Activated CD4-positive, alpha-beta T cell treated with anti-CD3 and anti-CD28 coated beads, Interleukin-2, amount 10 ng/mL, durations not matched to agents 7 days and 5 days (primary cell): ENCODE measurements at regions not wholly inside any gene's neighbourhood (a gene's known extent, or its start where the extent isn't known, plus 50 kb on each side); places are given as distances from the start of the nearest gene placed in this dataset.

Source experiments
- CTCF ChIA-PET: fragments of 350-600 bp; sonication (Branson Sonifier 250); formaldehyde crosslinking; loops from one replicate; lab custom pipeline; 2021; ENCODE audit warnings: antibody characterized with exemption; lab: Charles Lee
- POLR2A ChIA-PET: fragments of 350-600 bp; sonication (Branson Sonifier 250); formaldehyde crosslinking; loops from one replicate; lab custom pipeline; 2021; ENCODE audit warnings: antibody characterized with exemption; lab: Charles Lee
- DNase-seq: peaks from one replicate; pipeline ENCODE4 v3.0.0-alpha.2; 2020
- H3K27ac Mint-ChIP-seq: one replicate; pipeline ENCODE4 v1.8.0; 2021; ENCODE audit warnings: mild to moderate bottlenecking, moderate library complexity, mixed read lengths
- H3K27me3 Mint-ChIP-seq: one replicate; pipeline ENCODE4 v1.8.0; 2021; ENCODE audit warnings: mixed read lengths
- H3K36me3 Mint-ChIP-seq: one replicate; pipeline ENCODE4 v1.8.0; 2021; ENCODE audit warnings: low read depth, mixed read lengths
- H3K4me1 Mint-ChIP-seq: one replicate; pipeline ENCODE4 v1.8.0; 2021; ENCODE audit warnings: mixed read lengths
- H3K4me3 Mint-ChIP-seq: one replicate; pipeline ENCODE4 v1.8.0; 2021; ENCODE audit warnings: mild to moderate bottlenecking, moderate library complexity, mixed read lengths
- H3K9me3 Mint-ChIP-seq: one replicate; pipeline ENCODE4 v1.8.0; 2021; ENCODE audit warnings: mixed read lengths

DNA sequence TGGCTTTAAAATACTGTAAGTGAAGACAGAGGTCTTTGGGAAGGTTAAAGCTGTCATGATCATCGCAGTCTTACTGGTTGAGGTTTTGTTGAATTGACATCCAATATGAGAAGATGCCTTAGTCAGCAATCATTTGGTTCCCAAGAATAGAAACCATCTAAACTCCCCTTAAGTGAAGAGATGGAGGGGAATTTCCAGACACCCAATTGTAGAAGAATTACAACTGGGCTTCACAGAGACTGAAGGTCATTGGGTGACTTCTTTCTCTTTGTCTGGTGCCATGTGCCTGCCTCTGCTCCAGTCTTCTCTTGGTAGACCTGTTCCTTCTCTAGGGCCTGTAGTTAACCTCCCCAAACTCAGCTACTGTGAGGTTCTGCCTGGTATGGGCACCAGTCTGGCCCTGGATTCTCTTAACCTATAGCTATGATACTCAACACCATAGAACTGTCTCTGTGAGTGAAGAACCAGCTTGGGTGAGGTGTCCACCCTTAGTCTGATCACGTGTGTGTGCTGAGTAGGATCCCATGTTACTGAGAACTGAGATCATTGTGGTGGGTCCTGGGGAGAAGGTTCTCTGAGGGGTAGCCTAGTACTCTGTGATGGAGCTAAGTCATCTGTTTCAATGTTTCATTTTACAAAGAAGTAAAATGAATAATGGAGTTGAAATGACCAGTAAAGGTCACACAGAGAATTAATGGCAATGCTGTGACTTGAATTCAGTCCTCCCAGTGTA, 182.5 kb downstream of the CSNK2A3 start:
- Mint-ChIP-seq H3K4me3 (no peak overlapping the region), H3K4me1 (peaks cover 10% of the 10 kb centered on the region), H3K9me3 (no peaks in the 10 kb centered on the region), H3K36me3 (no peaks in the 10 kb centered on the region), H3K27ac (no peak overlapping the region), H3K27me3 (peaks cover 2% of the 10 kb centered on the region)
- no peak for DNase-seq
- POLR2A ChIA-PET = no interaction called here
- CTCF ChIA-PET = no interaction called here

GRCh38 chr11:11169715-11170351, 183.2 kb downstream of the CSNK2A3 start:
- DNase-seq = no peak
- H3K36me3 Mint-ChIP-seq = no peaks in the 10 kb centered on the region
- peaks cover 2% of the 10 kb centered on the region for H3K27me3 Mint-ChIP-seq
- CTCF ChIA-PET = no interaction called here
- no peak overlapping the region for H3K4me3 Mint-ChIP-seq
- H3K9me3 Mint-ChIP-seq = peaks cover 2% of the 10 kb centered on the region
- H3K4me1 Mint-ChIP-seq = peaks cover 10% of the 10 kb centered on the region
- POLR2A ChIA-PET = no interaction called here
- H3K27ac Mint-ChIP-seq = no peak overlapping the region

GRCh38 chr11:11167806-11168205, 185.2 kb downstream of the CSNK2A3 start:
- DNase-seq = no peak
- Mint-ChIP-seq H3K27me3 (peaks cover 13% of the 10 kb centered on the region), H3K9me3 (peaks cover 2% of the 10 kb centered on the region), H3K4me1 (peaks cover 10% of the 10 kb centered on the region), H3K4me3 (no peak overlapping the region), H3K36me3 (no peaks in the 10 kb centered on the region), H3K27ac (no peak overlapping the region)
- ChIA-PET POLR2A (no interaction called here), CTCF (no interaction called here)

GRCh38 chr11:11164334-11164690, 188.7 kb downstream of the CSNK2A3 start:
- POLR2A ChIA-PET = no interaction called here
- H3K4me1 Mint-ChIP-seq = no peaks in the 10 kb centered on the region
- CTCF ChIA-PET = interaction anchor here (1.1 to 3.3 kb wide), 2 partner anchors 15 kb away, joined by 3 to 7 read pairs; no protein-coding TSS in a partner anchor
- no peak for DNase-seq
- H3K36me3 Mint-ChIP-seq = no peaks in the 10 kb centered on the region
- peaks cover 15% of the 10 kb centered on the region for H3K27me3 Mint-ChIP-seq
- no peak overlapping the region for H3K27ac Mint-ChIP-seq
- H3K9me3 Mint-ChIP-seq = peaks cover 6% of the 10 kb centered on the region
- H3K4me3 Mint-ChIP-seq = no peak overlapping the region

DNA sequence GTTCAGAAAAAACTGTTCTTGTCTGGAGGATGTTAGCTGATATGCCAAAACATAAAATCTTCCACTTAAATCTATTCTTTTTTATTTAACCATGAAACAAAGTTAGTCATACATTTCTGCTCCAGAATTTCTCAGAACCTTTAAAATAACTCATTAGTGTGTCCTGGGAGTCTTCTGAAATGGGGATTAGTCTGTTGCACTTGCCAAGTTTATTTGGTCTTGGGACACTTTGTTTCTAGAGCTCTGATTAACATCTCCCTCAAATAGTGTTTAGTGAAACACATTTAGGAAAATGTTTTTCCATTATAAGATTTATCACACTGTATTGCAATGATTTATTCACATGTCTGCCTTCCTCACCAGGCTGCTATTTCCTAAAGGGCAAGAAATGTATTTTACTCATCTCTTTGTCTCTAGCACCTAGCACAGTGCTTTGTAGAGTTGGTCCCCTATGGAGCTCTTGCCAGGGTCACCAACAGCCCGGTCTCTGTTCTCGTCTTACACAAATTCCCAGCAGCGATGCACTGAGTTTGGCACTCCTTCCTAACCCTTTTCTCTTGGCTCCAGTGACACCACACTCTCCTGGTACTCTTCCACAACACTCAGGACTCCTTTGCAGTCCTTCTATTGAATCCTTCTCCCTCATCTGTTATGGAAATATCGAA, 189.2 kb downstream of the CSNK2A3 start:
- no peak overlapping the region for H3K4me3 Mint-ChIP-seq
- no peaks in the 10 kb centered on the region for H3K4me1 Mint-ChIP-seq
- no peak for DNase-seq
- H3K27me3 Mint-ChIP-seq = peaks cover 15% of the 10 kb centered on the region
- no peak overlapping the region for H3K27ac Mint-ChIP-seq
- ChIA-PET POLR2A (no interaction called here), CTCF (interaction anchor here (1.1 to 3.3 kb wide), 2 partner anchors 14 to 15 kb away, joined by 3 to 7 read pairs; no protein-coding TSS in a partner anchor)
- H3K36me3 Mint-ChIP-seq = no peaks in the 10 kb centered on the region
- peaks cover 6% of the 10 kb centered on the region for H3K9me3 Mint-ChIP-seq

DNA sequence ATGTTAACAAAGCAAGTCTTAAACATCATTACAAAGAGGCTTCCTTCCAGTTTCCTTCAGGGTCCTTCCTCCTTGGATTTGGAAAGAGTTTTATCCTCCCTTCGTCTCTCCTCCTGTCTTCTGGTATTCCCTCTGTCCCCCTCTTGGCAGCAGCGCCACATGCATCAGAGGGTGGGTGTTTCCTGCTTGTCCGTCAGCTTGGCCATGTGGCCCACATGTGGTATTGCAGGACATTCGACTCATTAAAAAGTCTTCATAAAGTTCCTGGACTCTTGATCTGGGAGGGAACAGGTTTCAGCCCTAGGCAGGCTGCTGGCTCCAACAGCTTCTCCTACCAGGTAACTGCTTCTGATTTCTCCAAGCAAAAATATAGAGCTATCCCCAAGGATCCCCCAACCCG, 189.8 kb downstream of the CSNK2A3 start:
- no peak overlapping the region for H3K4me3 Mint-ChIP-seq
- H3K27ac Mint-ChIP-seq = no peak overlapping the region
- H3K27me3 Mint-ChIP-seq = peaks cover 15% of the 10 kb centered on the region
- DNase-seq = no peak
- ChIA-PET POLR2A (no interaction called here), CTCF (interaction anchor here (3.3 kb wide), 1 partner anchor 14 kb away, joined by 7 read pairs; no protein-coding TSS in a partner anchor)
- no peaks in the 10 kb centered on the region for H3K36me3 Mint-ChIP-seq
- no peaks in the 10 kb centered on the region for H3K4me1 Mint-ChIP-seq
- peaks cover 6% of the 10 kb centered on the region for H3K9me3 Mint-ChIP-seq

GRCh38 chr11:11157185-11157584, 195.9 kb downstream of the CSNK2A3 start:
- DNase-seq = peak; percentile 72
- ChIA-PET CTCF (interaction anchor here (0.6 to 1.6 kb wide), 7 partner anchors 8 to 749 kb away, joined by 3 to 5 read pairs (median 3); no protein-coding TSS in a partner anchor), POLR2A (no interaction called here)
- peak overlapping the region; percentile 63 for H3K27ac Mint-ChIP-seq
- H3K36me3 Mint-ChIP-seq = peaks cover 9% of the 10 kb centered on the region
- peaks cover 21% of the 10 kb centered on the region for H3K4me1 Mint-ChIP-seq
- H3K27me3 Mint-ChIP-seq = peaks cover 2% of the 10 kb centered on the region
- no peak overlapping the region for H3K4me3 Mint-ChIP-seq
- peaks cover 3% of the 10 kb centered on the region for H3K9me3 Mint-ChIP-seq

- POLR2A ChIA-PET = no interaction called here
- peaks cover 14% of the 10 kb centered on the region for H3K36me3 Mint-ChIP-seq
- peaks cover 29% of the 10 kb centered on the region for H3K4me1 Mint-ChIP-seq
- H3K27ac Mint-ChIP-seq = peak overlapping the region; percentile 80
- H3K9me3 Mint-ChIP-seq = peaks cover 3% of the 10 kb centered on the region
- CTCF ChIA-PET = interaction anchor here (1.0 to 1.6 kb wide), 4 partner anchors 9 to 122 kb away, joined by 3 to 5 read pairs (median 4); no protein-coding TSS in a partner anchor
- H3K27me3 Mint-ChIP-seq = peaks cover 2% of the 10 kb centered on the region
- peak overlapping the region; percentile 69 for H3K4me3 Mint-ChIP-seq
- DNase-seq = peak; percentile 51
Measured at GRCh38 chr11:11155962-11156815, 196.9 kb downstream of the CSNK2A3 start.

DNA sequence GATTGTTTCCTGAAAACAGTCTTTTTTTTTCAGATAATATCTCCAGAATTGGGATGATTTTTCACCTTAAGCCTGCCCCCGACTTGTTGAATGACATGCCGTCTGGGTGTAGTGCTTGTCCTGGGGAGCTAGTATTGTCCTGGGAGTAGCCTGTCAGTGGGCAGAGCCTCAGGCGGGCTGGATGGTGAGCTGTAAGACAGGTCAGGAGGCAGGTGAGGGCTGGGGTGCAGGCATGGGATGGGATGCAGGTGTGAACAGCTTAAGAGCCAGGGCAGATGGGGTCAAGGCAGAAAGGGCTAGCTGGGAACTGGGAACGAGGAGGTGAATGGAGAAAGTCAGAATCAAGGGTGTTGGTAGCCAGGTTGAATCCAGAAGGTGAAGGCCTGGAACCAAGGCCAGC, 200.2 kb downstream of the CSNK2A3 start:
- no peak for DNase-seq
- Mint-ChIP-seq H3K36me3 (peaks cover 21% of the 10 kb centered on the region), H3K4me1 (peaks cover 62% of the 10 kb centered on the region), H3K9me3 (no peaks in the 10 kb centered on the region), H3K4me3 (no peak overlapping the region), H3K27ac (no peak overlapping the region), H3K27me3 (no peaks in the 10 kb centered on the region)
- CTCF ChIA-PET = no interaction called here
- POLR2A ChIA-PET = no interaction called here

DNA sequence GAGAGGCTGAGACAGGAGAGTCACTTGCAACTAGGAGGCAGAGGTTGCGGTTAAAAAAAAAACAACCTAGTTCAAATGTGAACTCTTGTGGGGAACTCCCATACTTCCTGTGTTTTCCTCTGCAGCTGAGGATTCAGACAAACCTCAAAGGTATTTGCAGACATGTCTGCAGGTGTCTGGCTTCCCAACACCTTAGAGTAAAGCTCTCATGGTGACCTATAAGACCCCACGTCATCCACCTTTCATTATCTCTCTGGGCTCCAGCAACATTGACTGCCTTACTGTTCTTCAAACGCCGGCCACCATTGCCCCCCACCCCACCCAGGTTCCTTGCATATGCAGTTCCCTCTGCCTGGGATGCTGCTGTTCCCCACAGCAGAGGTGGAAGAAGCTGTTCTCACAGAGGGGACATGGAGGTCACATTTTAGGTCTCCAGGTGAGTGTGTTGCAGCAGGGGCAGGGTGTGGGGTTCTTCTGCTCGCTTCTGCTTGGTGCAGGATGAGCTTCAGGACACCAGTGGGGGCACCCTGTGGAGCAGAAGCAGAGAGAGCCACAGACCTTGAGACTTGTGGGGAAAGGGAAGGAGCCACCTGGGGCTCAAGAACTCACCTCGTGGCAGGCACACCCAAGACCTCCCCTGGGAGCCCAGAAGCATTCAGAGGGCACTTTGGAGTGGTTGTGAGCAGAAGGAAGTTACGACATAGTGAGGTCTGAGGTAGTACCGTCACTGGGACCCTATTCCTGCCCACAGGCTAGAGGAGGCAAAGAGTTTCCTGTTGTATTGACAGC, 203.2 kb downstream of the CSNK2A3 start:
- H3K36me3 Mint-ChIP-seq = peaks cover 27% of the 10 kb centered on the region
- peak overlapping the region; percentile 63 for H3K4me3 Mint-ChIP-seq
- ChIA-PET POLR2A (no interaction called here), CTCF (interaction anchor here (1.0 to 1.6 kb wide), 4 partner anchors 9 to 71 kb away, joined by 3 to 7 read pairs (median 4); no protein-coding TSS in a partner anchor)
- H3K27me3 Mint-ChIP-seq = no peaks in the 10 kb centered on the region
- peak; percentile 50 for DNase-seq
- peak overlapping the region; percentile 83 for H3K27ac Mint-ChIP-seq
- peaks cover 50% of the 10 kb centered on the region for H3K4me1 Mint-ChIP-seq
- H3K9me3 Mint-ChIP-seq = peaks cover 2% of the 10 kb centered on the region

DNA sequence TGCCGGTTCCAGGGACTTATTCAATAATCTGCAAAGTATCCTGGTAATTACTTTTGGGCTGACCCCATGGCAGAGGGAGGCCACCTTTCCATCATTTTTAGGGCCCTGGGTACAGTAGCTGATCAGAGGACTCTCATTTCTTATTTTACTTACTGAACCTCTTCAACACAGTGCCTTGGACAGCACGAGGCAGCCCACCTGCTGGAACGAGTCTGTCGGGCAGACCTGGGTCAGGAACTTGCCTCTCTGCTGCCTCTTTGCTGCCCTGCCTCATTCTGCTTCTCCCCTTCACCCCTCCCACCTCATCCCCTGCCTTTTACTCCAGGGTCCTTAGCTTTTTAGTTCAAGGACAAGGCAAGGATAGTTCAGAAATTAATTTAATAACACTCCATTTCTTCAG, 204.5 kb downstream of the CSNK2A3 start:
- no peaks in the 10 kb centered on the region for H3K27me3 Mint-ChIP-seq
- no peak overlapping the region for H3K4me3 Mint-ChIP-seq
- H3K27ac Mint-ChIP-seq = no peak overlapping the region
- POLR2A ChIA-PET = no interaction called here
- H3K4me1 Mint-ChIP-seq = peaks cover 48% of the 10 kb centered on the region
- H3K36me3 Mint-ChIP-seq = peaks cover 26% of the 10 kb centered on the region
- DNase-seq = no peak
- CTCF ChIA-PET = interaction anchor here (0.6 to 0.7 kb wide), 2 partner anchors 9 to 356 kb away, joined by 3 read pairs; no protein-coding TSS in a partner anchor
- peaks cover 2% of the 10 kb centered on the region for H3K9me3 Mint-ChIP-seq
